ENCODE measurements at regions not wholly inside any gene's neighbourhood (a gene's known extent, or its start where the extent isn't known, plus 50 kb on each side); places are given as distances from the start of the nearest gene placed in this dataset.

- no peak for DNase-seq
- Histone ChIP-seq H3K4me3 (ENCODE audit: insufficient read depth, low read depth, low read length, poor library complexity, severe bottlenecking) (no peak overlapping the region), H3K4me1 (ENCODE audit: control insufficient read depth, insufficient read depth, low read length, poor library complexity, severe bottlenecking) (no peaks in the 10 kb centered on the region), H3K27me3 (replicated peaks; ENCODE audit: control insufficient read depth, insufficient read depth, low read length, poor library complexity, severe bottlenecking) (no peaks in the 10 kb centered on the region), H3K27ac (ENCODE audit: insufficient read depth, low read length, poor library complexity, severe bottlenecking) (no peak overlapping the region), H3K9me3 (ENCODE audit: control insufficient read depth, low read length) (no peaks in the 10 kb centered on the region), H3K36me3 (ENCODE audit: control insufficient read depth, insufficient read depth, low read length) (no peaks in the 10 kb centered on the region)
These were observed 55.6 kb upstream of the ZNF536 start for GRCh38 chr19:30316560-30317106.

DNA sequence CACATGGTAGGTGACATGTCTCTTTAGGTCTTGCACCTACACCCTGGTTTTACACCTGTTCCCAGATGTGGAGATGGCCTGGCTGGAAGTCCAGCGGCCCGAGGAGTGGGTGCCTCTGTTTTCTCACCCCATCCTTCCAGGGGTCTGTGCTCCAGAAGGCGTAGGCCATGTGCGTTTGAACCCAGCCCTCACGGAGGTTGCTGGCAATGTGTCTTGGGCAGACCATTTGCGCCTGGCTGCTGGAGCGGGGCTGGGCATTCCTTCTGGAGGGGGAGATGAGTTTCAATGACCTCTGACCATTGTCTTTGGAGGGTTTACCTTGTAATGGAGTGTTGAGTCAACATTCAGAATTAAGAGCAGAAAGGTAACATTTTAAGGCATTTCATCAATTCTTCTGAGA is 54.8 kb upstream of the ZNF536 start:
- DNase-seq = no peak
- no peak overlapping the region for H3K4me3 ChIP-seq (ENCODE audit: insufficient read depth, low read depth, low read length, poor library complexity, severe bottlenecking)
- no peaks in the 10 kb centered on the region for H3K36me3 ChIP-seq (ENCODE audit: control insufficient read depth, insufficient read depth, low read length)
- H3K9me3 ChIP-seq (ENCODE audit: control insufficient read depth, low read length) = no peaks in the 10 kb centered on the region
- no peak overlapping the region for H3K27ac ChIP-seq (ENCODE audit: insufficient read depth, low read length, poor library complexity, severe bottlenecking)
- no peaks in the 10 kb centered on the region for H3K27me3 ChIP-seq (replicated peaks; ENCODE audit: control insufficient read depth, insufficient read depth, low read length, poor library complexity, severe bottlenecking)
- H3K4me1 ChIP-seq (ENCODE audit: control insufficient read depth, insufficient read depth, low read length, poor library complexity, severe bottlenecking) = no peaks in the 10 kb centered on the region

DNA sequence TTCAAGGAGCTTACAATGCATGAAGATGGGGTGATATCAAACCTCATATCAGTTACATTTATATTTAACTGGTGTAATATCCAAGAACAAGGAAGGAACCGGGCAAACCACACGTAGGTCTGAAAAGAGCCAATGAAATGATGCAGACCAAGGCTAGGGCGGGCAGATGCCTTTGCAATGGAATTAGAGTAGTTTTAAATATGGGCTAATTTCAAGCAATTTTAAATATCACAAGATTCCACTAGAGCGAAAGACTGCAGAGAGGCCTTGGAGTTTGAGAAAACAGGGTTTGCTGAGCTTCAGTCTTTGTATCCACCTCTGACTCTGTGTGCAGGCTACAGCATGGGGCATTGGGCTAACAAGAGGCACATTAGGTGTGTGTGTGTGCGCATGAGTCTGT is 53.9 kb upstream of the ZNF536 start:
- H3K4me3 ChIP-seq (ENCODE audit: insufficient read depth, low read depth, low read length, poor library complexity, severe bottlenecking) = no peak overlapping the region
- H3K27ac ChIP-seq (ENCODE audit: insufficient read depth, low read length, poor library complexity, severe bottlenecking) = no peak overlapping the region
- no peaks in the 10 kb centered on the region for H3K9me3 ChIP-seq (ENCODE audit: control insufficient read depth, low read length)
- no peaks in the 10 kb centered on the region for H3K4me1 ChIP-seq (ENCODE audit: control insufficient read depth, insufficient read depth, low read length, poor library complexity, severe bottlenecking)
- DNase-seq = no peak
- no peaks in the 10 kb centered on the region for H3K27me3 ChIP-seq (replicated peaks; ENCODE audit: control insufficient read depth, insufficient read depth, low read length, poor library complexity, severe bottlenecking)
- H3K36me3 ChIP-seq (ENCODE audit: control insufficient read depth, insufficient read depth, low read length) = no peaks in the 10 kb centered on the region

GRCh38 chr19:30318936-30319335 is 53.2 kb upstream of the ZNF536 start:
- Histone ChIP-seq H3K4me1 (ENCODE audit: control insufficient read depth, insufficient read depth, low read length, poor library complexity, severe bottlenecking) (no peaks in the 10 kb centered on the region), H3K9me3 (ENCODE audit: control insufficient read depth, low read length) (no peaks in the 10 kb centered on the region), H3K36me3 (ENCODE audit: control insufficient read depth, insufficient read depth, low read length) (no peaks in the 10 kb centered on the region), H3K27ac (ENCODE audit: insufficient read depth, low read length, poor library complexity, severe bottlenecking) (no peak overlapping the region), H3K4me3 (ENCODE audit: insufficient read depth, low read depth, low read length, poor library complexity, severe bottlenecking) (no peak overlapping the region), H3K27me3 (replicated peaks; ENCODE audit: control insufficient read depth, insufficient read depth, low read length, poor library complexity, severe bottlenecking) (no peaks in the 10 kb centered on the region)
- no peak for DNase-seq

- DNase-seq = no peak
- H3K4me1 ChIP-seq (ENCODE audit: control insufficient read depth, insufficient read depth, low read length, poor library complexity, severe bottlenecking) = no peaks in the 10 kb centered on the region
- H3K36me3 ChIP-seq (ENCODE audit: control insufficient read depth, insufficient read depth, low read length) = no peaks in the 10 kb centered on the region
- H3K27me3 ChIP-seq (replicated peaks; ENCODE audit: control insufficient read depth, insufficient read depth, low read length, poor library complexity, severe bottlenecking) = no peaks in the 10 kb centered on the region
- no peaks in the 10 kb centered on the region for H3K9me3 ChIP-seq (ENCODE audit: control insufficient read depth, low read length)
- H3K4me3 ChIP-seq (ENCODE audit: insufficient read depth, low read depth, low read length, poor library complexity, severe bottlenecking) = no peak overlapping the region
- no peak overlapping the region for H3K27ac ChIP-seq (ENCODE audit: insufficient read depth, low read length, poor library complexity, severe bottlenecking)
These were observed 52.8 kb upstream of the ZNF536 start for GRCh38 chr19:30319411-30319810.

GRCh38 chr19:30319876-30320275 is 52.3 kb upstream of the ZNF536 start:
- no peaks in the 10 kb centered on the region for H3K4me1 ChIP-seq (ENCODE audit: control insufficient read depth, insufficient read depth, low read length, poor library complexity, severe bottlenecking)
- H3K4me3 ChIP-seq (ENCODE audit: insufficient read depth, low read depth, low read length, poor library complexity, severe bottlenecking) = no peak overlapping the region
- H3K27me3 ChIP-seq (replicated peaks; ENCODE audit: control insufficient read depth, insufficient read depth, low read length, poor library complexity, severe bottlenecking) = no peaks in the 10 kb centered on the region
- H3K9me3 ChIP-seq (ENCODE audit: control insufficient read depth, low read length) = no peaks in the 10 kb centered on the region
- DNase-seq = no peak
- no peak overlapping the region for H3K27ac ChIP-seq (ENCODE audit: insufficient read depth, low read length, poor library complexity, severe bottlenecking)
- H3K36me3 ChIP-seq (ENCODE audit: control insufficient read depth, insufficient read depth, low read length) = no peaks in the 10 kb centered on the region

DNA sequence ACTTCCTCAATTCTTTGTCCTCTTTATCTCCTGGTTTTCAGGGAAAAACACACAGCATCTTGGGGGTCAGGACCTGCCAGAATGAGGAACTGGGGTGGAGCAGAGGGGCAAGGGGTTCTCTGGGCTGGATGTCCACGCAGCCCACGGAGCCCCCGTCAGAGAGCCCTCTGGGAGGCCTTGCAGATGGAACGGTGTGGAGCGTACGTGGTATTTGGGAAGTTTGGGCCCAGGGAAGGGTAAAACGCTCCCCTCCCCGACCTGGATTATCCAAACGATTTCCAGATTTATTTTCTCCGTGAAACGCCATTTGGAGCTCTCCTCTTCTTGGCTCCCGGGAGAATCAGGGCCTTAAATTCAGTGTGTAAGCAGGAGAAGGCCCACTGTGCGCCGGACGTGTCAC is 51.7 kb upstream of the ZNF536 start:
- no peaks in the 10 kb centered on the region for H3K9me3 ChIP-seq (ENCODE audit: control insufficient read depth, low read length)
- no peaks in the 10 kb centered on the region for H3K27me3 ChIP-seq (replicated peaks; ENCODE audit: control insufficient read depth, insufficient read depth, low read length, poor library complexity, severe bottlenecking)
- no peak overlapping the region for H3K4me3 ChIP-seq (ENCODE audit: insufficient read depth, low read depth, low read length, poor library complexity, severe bottlenecking)
- DNase-seq = no peak
- no peaks in the 10 kb centered on the region for H3K36me3 ChIP-seq (ENCODE audit: control insufficient read depth, insufficient read depth, low read length)
- no peak overlapping the region for H3K27ac ChIP-seq (ENCODE audit: insufficient read depth, low read length, poor library complexity, severe bottlenecking)
- H3K4me1 ChIP-seq (ENCODE audit: control insufficient read depth, insufficient read depth, low read length, poor library complexity, severe bottlenecking) = no peaks in the 10 kb centered on the region

GRCh38 chr19:30320916-30321315 is 51.3 kb upstream of the ZNF536 start:
- Histone ChIP-seq H3K9me3 (ENCODE audit: control insufficient read depth, low read length) (no peaks in the 10 kb centered on the region), H3K27me3 (replicated peaks; ENCODE audit: control insufficient read depth, insufficient read depth, low read length, poor library complexity, severe bottlenecking) (no peaks in the 10 kb centered on the region), H3K4me1 (ENCODE audit: control insufficient read depth, insufficient read depth, low read length, poor library complexity, severe bottlenecking) (no peaks in the 10 kb centered on the region), H3K36me3 (ENCODE audit: control insufficient read depth, insufficient read depth, low read length) (no peaks in the 10 kb centered on the region), H3K4me3 (ENCODE audit: insufficient read depth, low read depth, low read length, poor library complexity, severe bottlenecking) (no peak overlapping the region), H3K27ac (ENCODE audit: insufficient read depth, low read length, poor library complexity, severe bottlenecking) (no peak overlapping the region)
- no peak for DNase-seq
